Nephron progenitor cell (in vitro differentiated cells): ENCODE measurements at regions not wholly inside any gene's neighbourhood (a gene's known extent, or its start where the extent isn't known, plus 50 kb on each side); places are given as distances from the start of the nearest gene placed in this dataset.

Experiments used
- DNase-seq: peaks from one replicate; pipeline ENCODE4 v3.0.0; 2021
- H3K27ac Mint-ChIP-seq: 2 replicates; pipeline ENCODE4 v1.8.0; 2021; ENCODE audit warnings: mild to moderate bottlenecking, moderate library complexity, mixed read lengths
- H3K27me3 Mint-ChIP-seq: 2 replicates; pipeline ENCODE4 v1.8.0; 2021; ENCODE audit warnings: mild to moderate bottlenecking, low read depth, mixed read lengths; ENCODE audit not compliant: poor library complexity
- H3K36me3 Mint-ChIP-seq: 2 replicates; pipeline ENCODE4 v1.8.0; 2021; ENCODE audit warnings: low read depth, mixed read lengths
- H3K4me1 Mint-ChIP-seq: 2 replicates; pipeline ENCODE4 v1.8.0; 2021; ENCODE audit warnings: mixed read lengths
- H3K4me3 Mint-ChIP-seq: 2 replicates; pipeline ENCODE4 v1.8.0; 2021; ENCODE audit warnings: mild to moderate bottlenecking, moderate library complexity, mixed read lengths
- H3K9me3 Mint-ChIP-seq: 2 replicates; pipeline ENCODE4 v1.8.0; 2021; ENCODE audit warnings: mild to moderate bottlenecking, moderate library complexity, mixed read lengths
- CTCF ChIP-seq: fragments of 200-600 bp; sonication (generic); IDR thresholded peaks from 2 replicates; pipeline ENCODE4 v1.5.0; 2021; ENCODE audit warnings: antibody characterized with exemption

DNA sequence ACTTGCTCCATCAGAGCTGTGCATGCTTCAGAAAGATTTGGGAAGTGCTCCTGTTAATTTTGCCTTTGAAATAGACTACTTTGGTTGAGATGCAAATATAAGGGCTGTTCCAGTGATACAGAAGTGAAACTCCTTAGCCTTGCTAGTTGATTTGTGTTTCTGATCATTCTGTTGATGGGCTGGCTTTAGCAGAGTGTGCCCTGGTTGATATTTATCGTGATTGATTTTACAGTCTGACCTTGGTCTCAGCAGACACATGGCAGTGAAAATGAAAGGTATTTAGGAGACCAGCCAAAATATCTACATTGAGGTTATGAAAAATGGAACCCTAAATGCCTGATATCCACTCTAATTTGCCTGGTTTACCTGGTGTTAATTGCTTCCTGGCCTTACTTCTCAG, 122.1 kb upstream of the CEP162 start:
- H3K9me3 Mint-ChIP-seq: no peaks in the 10 kb centered on the region
- DNase-seq: no peak
- H3K4me3 Mint-ChIP-seq: no peak overlapping the region
- no peaks in the 10 kb centered on the region for H3K36me3 Mint-ChIP-seq
- no peak overlapping the region for H3K27ac Mint-ChIP-seq
- no peak for TF ChIP-seq CTCF
- H3K27me3 Mint-ChIP-seq: peaks cover 13% of the 10 kb centered on the region
- H3K4me1 Mint-ChIP-seq: peaks cover 9% of the 10 kb centered on the region

DNA sequence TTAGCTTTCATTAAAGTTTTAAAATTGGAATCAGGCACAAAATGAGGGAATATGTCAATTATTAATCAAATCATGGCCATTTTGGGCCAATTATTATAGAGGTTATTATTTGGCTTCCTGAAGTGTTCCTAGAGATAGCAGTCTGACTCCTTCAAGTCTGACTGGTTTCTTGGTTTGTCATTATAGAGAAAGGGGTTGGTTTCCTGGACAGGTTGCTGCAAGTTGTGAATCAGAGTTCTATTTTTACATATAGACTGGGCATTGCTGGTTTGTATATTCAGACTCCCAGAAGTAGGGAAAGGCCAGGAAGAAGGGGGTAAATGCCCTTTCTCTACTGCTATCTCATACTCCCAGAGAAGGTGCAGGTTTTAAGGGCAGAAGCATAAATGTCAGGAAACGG, 121.4 kb upstream of the CEP162 start:
- Mint-ChIP-seq H3K4me1 (peaks cover 9% of the 10 kb centered on the region), H3K27ac (no peak overlapping the region), H3K4me3 (no peak overlapping the region), H3K9me3 (no peaks in the 10 kb centered on the region), H3K27me3 (peaks cover 13% of the 10 kb centered on the region), H3K36me3 (no peaks in the 10 kb centered on the region)
- no peak for DNase-seq
- TF ChIP-seq CTCF: no peak

GRCh38 chr6:84346372-84346771, 118.9 kb upstream of the CEP162 start:
- peaks cover 13% of the 10 kb centered on the region for H3K27me3 Mint-ChIP-seq
- TF ChIP-seq CTCF: no peak
- H3K4me3 Mint-ChIP-seq: no peak overlapping the region

GRCh38 chr6:84344005-84344404, 116.6 kb upstream of the CEP162 start:
- H3K36me3 Mint-ChIP-seq: no peaks in the 10 kb centered on the region
- peaks cover 12% of the 10 kb centered on the region for H3K9me3 Mint-ChIP-seq
- TF ChIP-seq CTCF: no peak
- no peak overlapping the region for H3K4me3 Mint-ChIP-seq
- peaks cover 13% of the 10 kb centered on the region for H3K27me3 Mint-ChIP-seq
- peaks cover 6% of the 10 kb centered on the region for H3K4me1 Mint-ChIP-seq
- H3K27ac Mint-ChIP-seq: no peak overlapping the region
- DNase-seq: no peak

More at GRCh38 chr6:84346372-84346771, 118.9 kb upstream of the CEP162 start:
- no peak overlapping the region for H3K27ac Mint-ChIP-seq
- peaks cover under 1% of the 10 kb centered on the region for H3K9me3 Mint-ChIP-seq
- no peaks in the 10 kb centered on the region for H3K36me3 Mint-ChIP-seq
- no peak for DNase-seq
- peaks cover 12% of the 10 kb centered on the region for H3K4me1 Mint-ChIP-seq

DNA sequence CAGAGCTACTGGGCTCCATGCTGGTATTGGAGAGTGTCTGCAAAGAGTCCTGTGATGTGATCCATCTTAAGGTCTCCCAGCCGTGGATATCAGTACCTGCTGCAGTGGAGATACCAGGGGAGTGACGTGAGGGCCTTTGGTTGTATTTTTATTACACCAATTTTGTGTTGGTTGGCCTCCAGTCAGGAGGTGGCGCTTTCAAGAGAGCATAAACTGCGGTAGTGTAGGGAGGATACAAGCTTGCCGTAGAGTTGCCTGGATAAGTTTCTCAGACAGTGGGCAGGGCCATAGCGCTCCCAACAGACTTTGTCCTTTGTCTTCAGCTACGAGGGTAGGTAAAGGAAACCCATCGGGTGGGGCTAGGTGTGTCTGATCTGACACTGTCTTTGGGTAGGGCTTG, 113.0 kb upstream of the CEP162 start:
- Mint-ChIP-seq H3K4me3 (no peak overlapping the region), H3K36me3 (no peaks in the 10 kb centered on the region), H3K4me1 (peaks cover 6% of the 10 kb centered on the region), H3K9me3 (peaks cover 39% of the 10 kb centered on the region), H3K27ac (no peak overlapping the region), H3K27me3 (peaks cover 5% of the 10 kb centered on the region)
- no peak for DNase-seq
- no peak for TF ChIP-seq CTCF

DNA sequence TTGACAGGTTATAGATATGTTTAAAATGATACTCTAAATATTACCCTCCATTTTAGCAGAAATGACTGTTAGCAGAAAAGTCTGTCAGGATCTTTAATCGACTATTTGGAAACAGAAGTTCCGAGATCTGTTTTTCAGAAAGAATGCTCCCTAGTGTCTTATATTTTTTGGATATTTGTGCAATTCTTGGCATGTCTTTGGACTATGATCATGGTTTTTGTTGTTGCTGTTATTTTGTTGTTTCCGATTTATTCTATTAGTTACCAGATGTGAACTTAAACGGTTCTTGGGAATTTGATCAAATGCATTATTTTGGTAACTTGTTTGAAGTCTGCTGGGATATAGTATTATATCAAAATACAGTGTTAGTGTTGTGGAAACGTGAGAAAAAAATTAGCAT, 106.4 kb upstream of the CEP162 start:
- Mint-ChIP-seq H3K4me1 (no peaks in the 10 kb centered on the region), H3K27me3 (no peaks in the 10 kb centered on the region), H3K9me3 (peaks cover 29% of the 10 kb centered on the region), H3K27ac (no peak overlapping the region), H3K36me3 (no peaks in the 10 kb centered on the region), H3K4me3 (no peak overlapping the region)
- no peak for DNase-seq
- TF ChIP-seq CTCF: no peak
